Fibroblast of lung (primary cell): ENCODE measurements at regions not wholly inside any gene's neighbourhood (a gene's known extent, or its start where the extent isn't known, plus 50 kb on each side); places are given as distances from the start of the nearest gene placed in this dataset.

Source experiments
- DNase-seq, 2 donors: peaks; one replicate each; pipeline versions ENCODE4 v3.0.0 to v3.0.0-alpha.2; 2010; ENCODE audit warnings: low read depth in 2 of 2
- H2AFZ ChIP-seq: 2 replicates; pipeline ENCODE4 v1.5.1; 2012; ENCODE audit warnings: low read length, control low read depth, inconsistent platforms
- H3K27ac ChIP-seq: 2 replicates; pipeline ENCODE4 v1.5.1; 2011; ENCODE audit warnings: low read length, control low read depth; ENCODE audit not compliant: insufficient read depth
- H3K27me3 ChIP-seq: 2 replicates; pipeline ENCODE4 v1.5.1; 2011; ENCODE audit warnings: mild to moderate bottlenecking, low read length; ENCODE audit not compliant: control insufficient read depth, insufficient read depth
- H3K36me3 ChIP-seq: 2 replicates; pipeline ENCODE4 v1.5.1; 2011; ENCODE audit warnings: low read length; ENCODE audit not compliant: control insufficient read depth, insufficient read depth
- H3K4me1 ChIP-seq: 2 replicates; pipeline ENCODE4 v1.5.1; 2011; ENCODE audit warnings: low read length; ENCODE audit not compliant: control insufficient read depth, insufficient read depth; ENCODE audit errors: extremely low read depth
- H3K4me2 ChIP-seq: 2 replicates; pipeline ENCODE4 v1.5.1; 2011; ENCODE audit warnings: low read length, control low read depth; ENCODE audit not compliant: insufficient read depth; ENCODE audit errors: extremely low read depth
- H3K4me3 ChIP-seq, 4 experiments: fragments of 200-600 bp in 1 of 4; sonication (generic) in 1 of 4; replicated peaks in 1 of 4; 2 replicates each; pipeline ENCODE4 v1.5.1; 2011 to 2016; ENCODE audit warnings: low read length in 4 of 4, low read depth in 3 of 4, mild to moderate bottlenecking in 3 of 4, control low read depth in 2 of 4, inconsistent platforms in 1 of 4, mixed read lengths in 1 of 4; ENCODE audit not compliant: insufficient read depth in 1 of 4; ENCODE audit errors: control extremely low read depth in 1 of 4
- H3K79me2 ChIP-seq: 2 replicates; pipeline ENCODE4 v1.5.1; 2012; ENCODE audit warnings: mild to moderate bottlenecking, low read length, inconsistent platforms; ENCODE audit not compliant: control insufficient read depth, insufficient read depth
- H3K9ac ChIP-seq: 2 replicates; pipeline ENCODE4 v1.5.1; 2011; ENCODE audit warnings: mild to moderate bottlenecking, low read length, control low read depth; ENCODE audit not compliant: insufficient read depth
- H3K9me3 ChIP-seq: 2 replicates; pipeline ENCODE4 v1.5.1; 2012; ENCODE audit warnings: low read depth, low read length; ENCODE audit not compliant: control insufficient read depth, insufficient read depth
- H4K20me1 ChIP-seq: 2 replicates; pipeline ENCODE4 v1.5.1; 2011; ENCODE audit warnings: low read length; ENCODE audit not compliant: control insufficient read depth, insufficient read depth; ENCODE audit errors: extremely low read depth
- EZH2 ChIP-seq: IDR thresholded peaks from 2 replicates; pipeline ENCODE4 v1.5.1; 2012; ENCODE audit warnings: low read length, control low read depth, mild to moderate bottlenecking; ENCODE audit errors: missing control alignments
- TF ChIP-seq, protein P1 (sequence below), 2 donors: IDR thresholded peaks in 1 of 2; conservative IDR thresholded peaks in 1 of 2; 1 replicate in 1 of 2; 2 replicates in 1 of 2; pipeline ENCODE4 v1.5.1; 2011 to 2012; ENCODE audit warnings: low read length in 2 of 2, control low read depth in 1 of 2, inconsistent platforms in 1 of 2, low read depth in 1 of 2, mild to moderate bottlenecking in 1 of 2

DNA sequence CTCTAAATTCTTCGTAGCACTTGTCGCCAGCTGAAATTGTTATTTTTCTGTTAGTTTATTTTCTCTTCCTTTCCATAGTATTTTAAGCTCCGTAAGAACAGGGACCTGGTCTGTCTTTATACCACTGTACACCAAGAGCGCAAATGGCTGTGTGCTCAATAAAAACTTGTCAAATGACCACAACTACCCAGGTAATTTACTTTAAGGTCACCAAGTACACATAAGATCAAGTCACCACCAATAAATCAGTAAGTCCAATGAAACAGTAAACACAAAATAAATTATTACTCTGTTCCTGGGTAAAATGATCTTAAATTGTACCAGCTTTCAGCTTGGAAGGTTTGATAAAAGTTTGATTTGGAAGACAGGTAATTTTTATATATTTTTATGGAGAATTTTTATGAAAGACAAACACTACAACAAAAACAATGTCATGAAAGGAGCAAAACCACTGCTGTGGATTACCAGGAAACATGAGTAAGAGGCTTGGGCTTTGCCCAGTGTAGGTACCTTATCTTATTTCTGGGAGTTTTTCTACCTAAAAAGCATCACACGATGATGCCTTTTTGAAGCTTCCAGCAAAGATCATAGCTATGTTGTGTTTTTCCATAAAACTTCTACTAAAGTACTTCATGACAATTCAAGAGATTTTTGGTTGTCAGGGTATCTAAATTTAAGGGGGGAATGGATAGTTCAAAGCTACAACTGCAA is 406.8 kb downstream of the SHQ1 start:
- H3K27me3 ChIP-seq: no peaks in the 10 kb centered on the region
- peaks cover 58% of the 10 kb centered on the region for H3K79me2 ChIP-seq
- DNase-seq: peak in 1 of 2 donors; percentile 34
- H3K36me3 ChIP-seq: peaks cover 1% of the 10 kb centered on the region
- H3K4me2 ChIP-seq: no peak overlapping the region
- no peak overlapping the region for H3K27ac ChIP-seq
- H3K4me3 ChIP-seq: no peak overlapping the region
- no peak overlapping the region for H3K9ac ChIP-seq
- TF ChIP-seq EZH2: no peak
- TF ChIP-seq, protein P1, sequence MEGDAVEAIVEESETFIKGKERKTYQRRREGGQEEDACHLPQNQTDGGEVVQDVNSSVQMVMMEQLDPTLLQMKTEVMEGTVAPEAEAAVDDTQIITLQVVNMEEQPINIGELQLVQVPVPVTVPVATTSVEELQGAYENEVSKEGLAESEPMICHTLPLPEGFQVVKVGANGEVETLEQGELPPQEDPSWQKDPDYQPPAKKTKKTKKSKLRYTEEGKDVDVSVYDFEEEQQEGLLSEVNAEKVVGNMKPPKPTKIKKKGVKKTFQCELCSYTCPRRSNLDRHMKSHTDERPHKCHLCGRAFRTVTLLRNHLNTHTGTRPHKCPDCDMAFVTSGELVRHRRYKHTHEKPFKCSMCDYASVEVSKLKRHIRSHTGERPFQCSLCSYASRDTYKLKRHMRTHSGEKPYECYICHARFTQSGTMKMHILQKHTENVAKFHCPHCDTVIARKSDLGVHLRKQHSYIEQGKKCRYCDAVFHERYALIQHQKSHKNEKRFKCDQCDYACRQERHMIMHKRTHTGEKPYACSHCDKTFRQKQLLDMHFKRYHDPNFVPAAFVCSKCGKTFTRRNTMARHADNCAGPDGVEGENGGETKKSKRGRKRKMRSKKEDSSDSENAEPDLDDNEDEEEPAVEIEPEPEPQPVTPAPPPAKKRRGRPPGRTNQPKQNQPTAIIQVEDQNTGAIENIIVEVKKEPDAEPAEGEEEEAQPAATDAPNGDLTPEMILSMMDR (conservative IDR thresholded peaks at IDR 0.05 in 1 of 2, IDR thresholded peaks at IDR 0.05 in 1 of 2; ENCODE audit: low read depth in 1 of 2, low read length in 2 of 2): no peak
- H3K9me3 ChIP-seq: no peaks in the 10 kb centered on the region
- no peaks in the 10 kb centered on the region for H3K4me1 ChIP-seq
- H4K20me1 ChIP-seq: peaks cover 2% of the 10 kb centered on the region
- H2AFZ ChIP-seq: no peak overlapping the region

DNA sequence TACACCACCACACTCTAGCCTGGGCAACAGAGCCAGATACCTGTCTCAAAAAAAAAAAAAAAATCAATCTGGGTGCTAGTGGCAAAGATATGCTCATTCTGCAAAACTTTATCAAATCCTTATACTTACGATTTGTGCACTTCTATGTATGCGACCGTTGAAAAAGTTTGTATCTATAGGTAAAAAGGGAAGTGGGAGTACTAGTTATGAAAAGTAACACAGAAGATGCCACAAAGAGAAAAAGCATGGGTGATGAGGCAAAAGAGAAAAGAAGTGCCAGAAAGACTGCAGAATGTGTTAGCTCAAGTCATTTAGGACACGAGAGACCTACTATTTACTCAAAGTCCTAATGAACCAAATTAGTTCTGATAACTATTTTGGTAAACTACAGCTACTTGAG is 407.8 kb downstream of the SHQ1 start:
- H3K4me1 ChIP-seq: no peaks in the 10 kb centered on the region
- H4K20me1 ChIP-seq: no peaks in the 10 kb centered on the region

DNA sequence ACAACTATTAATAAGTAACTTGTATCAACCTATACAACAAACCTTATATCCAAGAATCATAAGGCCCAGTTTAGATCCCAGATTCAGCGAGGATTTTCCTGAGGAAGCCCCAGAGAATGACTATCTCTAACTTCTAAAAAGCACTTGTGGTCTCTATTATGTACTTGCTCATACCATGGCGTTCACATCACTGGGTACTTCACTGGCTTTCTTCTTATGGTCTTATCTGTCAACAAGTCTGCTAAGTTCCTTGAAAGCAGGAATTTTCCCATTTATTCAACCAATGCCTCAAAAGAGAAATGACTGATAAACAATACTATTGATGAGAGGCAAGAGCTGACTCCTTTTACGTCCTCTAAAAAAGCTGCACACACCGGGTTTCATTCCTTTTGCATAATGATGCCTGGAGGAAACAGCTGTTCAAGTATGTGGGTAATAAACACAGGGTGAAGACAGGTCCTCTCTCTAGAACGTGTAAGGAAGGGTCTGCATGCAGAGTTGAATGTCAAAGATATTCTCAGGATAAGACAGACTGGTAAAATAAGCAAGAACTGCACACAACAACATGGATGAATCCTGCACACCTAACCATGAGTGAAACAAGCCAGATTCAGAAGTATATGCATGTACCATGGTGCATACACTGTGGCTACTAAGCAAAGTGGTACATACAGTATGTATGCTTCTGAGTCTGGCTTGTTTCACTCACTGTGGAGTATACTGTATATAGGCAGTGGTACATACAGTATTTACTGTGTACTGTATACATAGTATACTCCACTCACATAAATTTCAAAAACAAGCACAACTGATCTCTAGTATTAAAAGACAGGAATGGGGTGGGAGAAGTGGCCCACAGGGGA is 408.7 kb downstream of the SHQ1 start:
- H4K20me1 ChIP-seq: no peaks in the 10 kb centered on the region
- H3K36me3 ChIP-seq: peaks cover 1% of the 10 kb centered on the region
- H3K9ac ChIP-seq: no peak overlapping the region
- H3K79me2 ChIP-seq: peaks cover 47% of the 10 kb centered on the region
- H3K27ac ChIP-seq: no peak overlapping the region
- no peak overlapping the region for H3K4me3 ChIP-seq
- no peak overlapping the region for H2AFZ ChIP-seq
- no peak for TF ChIP-seq EZH2
- TF ChIP-seq, protein P1 (conservative IDR thresholded peaks at IDR 0.05 in 1 of 2, IDR thresholded peaks at IDR 0.05 in 1 of 2; ENCODE audit: low read depth in 1 of 2, low read length in 2 of 2): no peak
- H3K9me3 ChIP-seq: no peaks in the 10 kb centered on the region
- H3K4me1 ChIP-seq: no peaks in the 10 kb centered on the region
- no peak overlapping the region for H3K4me2 ChIP-seq
- no peaks in the 10 kb centered on the region for H3K27me3 ChIP-seq
- DNase-seq: peak in 1 of 2 donors; percentile 60

More for the DNA sequence above, 407.8 kb downstream of the SHQ1 start:
- no peaks in the 10 kb centered on the region for H3K9me3 ChIP-seq
- no peak overlapping the region for H2AFZ ChIP-seq
- peaks cover 1% of the 10 kb centered on the region for H3K36me3 ChIP-seq
- no peaks in the 10 kb centered on the region for H3K27me3 ChIP-seq
- TF ChIP-seq, protein P1 (conservative IDR thresholded peaks at IDR 0.05 in 1 of 2, IDR thresholded peaks at IDR 0.05 in 1 of 2; ENCODE audit: low read depth in 1 of 2, low read length in 2 of 2): no peak
- TF ChIP-seq EZH2: no peak
- no peak overlapping the region for H3K9ac ChIP-seq
- no peak for DNase-seq
- H3K4me2 ChIP-seq: no peak overlapping the region
- peaks cover 52% of the 10 kb centered on the region for H3K79me2 ChIP-seq
- no peak overlapping the region for H3K27ac ChIP-seq
- no peak overlapping the region for H3K4me3 ChIP-seq
